GM21786 (cell line): ENCODE measurements at regions not wholly inside any gene's neighbourhood (a gene's known extent, or its start where the extent isn't known, plus 50 kb on each side); places are given as distances from the start of the nearest gene placed in this dataset.
A peak's percentile ranks its signal among the peaks of the same experiment; 100 is the strongest.

Source experiments
- ATAC-seq: cut with Tn5 transposase; IDR thresholded peaks from one replicate; pipeline ENCODE4 v1.9.1; 2021; ENCODE audit not compliant: unreplicated experiment

- ATAC-seq = no peak
Measured at GRCh38 chr10:113967126-113967525, 76.5 kb upstream of the ADRB1 start.

GRCh38 chr10:113970641-113971040 is 73.0 kb upstream of the ADRB1 start:
- ATAC-seq = no peak

DNA sequence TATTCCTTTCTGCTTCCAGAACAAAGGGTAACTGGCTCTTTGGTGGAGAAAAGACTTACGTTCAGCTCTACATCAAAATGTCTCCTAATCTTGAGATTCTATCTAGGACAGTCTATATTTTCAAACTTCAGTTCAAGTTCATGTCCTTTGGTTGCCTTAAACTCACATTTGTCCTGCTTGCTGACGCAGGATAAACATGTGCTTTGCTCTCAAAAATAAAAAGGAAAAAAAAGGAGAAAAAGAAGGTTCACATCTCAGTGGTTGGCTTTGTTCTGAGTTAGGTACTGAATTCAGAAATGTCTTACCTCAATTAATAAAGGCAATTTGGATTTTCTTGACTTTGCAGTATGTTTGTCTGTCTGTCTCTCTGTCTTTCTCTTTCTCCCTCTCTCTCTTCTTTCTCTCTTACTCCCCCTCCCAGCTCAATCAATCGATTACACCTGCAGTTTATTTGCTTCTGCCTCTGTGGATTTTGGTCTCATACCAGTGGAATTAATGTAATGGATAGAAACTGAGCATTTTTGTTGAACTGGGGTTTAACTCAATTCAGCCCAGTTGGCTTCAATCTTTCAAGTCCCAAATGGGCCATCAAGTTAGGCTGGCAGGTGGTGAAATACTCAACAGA is 72.2 kb upstream of the ADRB1 start:
- ATAC-seq = no peak

DNA sequence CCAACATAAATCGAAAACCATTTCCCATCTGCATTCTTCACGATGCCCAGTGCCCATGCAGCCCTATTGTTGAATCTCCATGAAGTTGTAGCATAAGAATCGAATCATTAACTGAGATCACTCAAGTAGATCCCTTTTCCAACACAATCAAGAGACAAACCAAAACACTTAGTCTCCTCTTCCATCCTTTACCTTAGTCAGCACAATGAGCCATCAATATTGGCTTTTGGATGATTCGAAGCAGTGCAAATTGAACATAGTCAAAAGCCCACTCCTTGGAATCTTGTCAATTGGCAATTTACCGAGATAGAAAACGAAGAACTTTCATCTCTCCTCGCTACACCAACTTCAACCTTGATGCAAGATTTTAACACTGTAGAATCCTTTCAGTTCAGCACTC is 66.5 kb upstream of the ADRB1 start:
- ATAC-seq = no peak

DNA sequence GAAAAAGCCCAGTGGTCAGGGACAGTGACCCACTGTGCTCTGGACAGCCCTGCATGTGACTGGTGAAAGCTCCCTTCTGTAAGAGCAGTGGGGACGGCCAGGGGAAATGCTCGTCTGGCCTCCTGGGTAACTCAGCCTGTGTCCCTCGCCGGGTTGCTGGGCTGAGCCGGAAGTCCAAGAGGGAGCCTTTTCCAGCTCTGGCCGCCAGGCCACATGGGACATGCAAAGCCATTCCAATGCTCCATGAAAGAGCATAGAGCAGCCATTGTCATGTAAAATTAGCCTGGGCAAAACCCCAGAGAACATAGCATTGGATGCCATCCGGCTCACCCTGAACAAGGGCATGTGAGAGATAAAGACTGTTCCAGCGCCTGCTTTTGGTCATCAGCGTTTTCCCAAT is 64.9 kb upstream of the ADRB1 start:
- ATAC-seq = no peak

GRCh38 chr10:113979409-113979808 is 64.3 kb upstream of the ADRB1 start:
- no peak for ATAC-seq

DNA sequence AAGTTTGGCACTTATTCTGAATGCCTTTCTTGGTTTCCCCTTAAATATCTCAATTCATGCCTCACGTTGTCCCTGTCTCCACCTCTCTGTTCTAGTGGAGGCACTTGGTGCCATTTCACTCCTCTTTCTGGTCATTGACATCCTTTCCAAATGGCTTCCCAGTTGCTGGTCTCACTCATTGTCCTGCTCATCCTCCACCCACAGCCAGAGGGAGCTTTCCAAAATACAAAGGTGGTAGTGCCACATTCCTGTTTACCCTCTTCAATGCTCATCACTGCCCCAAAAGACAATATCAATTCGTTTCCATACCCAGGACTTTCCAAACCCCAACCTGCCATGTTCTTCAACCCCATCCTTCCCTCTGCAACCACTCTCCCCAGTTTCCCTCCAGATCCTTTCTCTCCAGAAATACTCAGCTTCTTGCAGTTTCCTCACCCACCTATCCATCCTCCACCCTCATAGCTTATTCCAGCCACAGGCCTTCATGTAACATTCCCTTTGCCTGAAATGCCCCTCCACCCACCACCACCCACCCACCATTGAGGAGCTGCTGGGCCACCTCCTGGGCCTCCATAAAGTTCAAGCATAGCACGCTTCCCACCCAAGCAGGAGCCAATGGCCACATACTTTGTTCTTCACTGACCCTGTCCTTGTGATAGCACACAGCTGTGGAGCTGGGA is 63.1 kb upstream of the ADRB1 start:
- ATAC-seq = no peak

DNA sequence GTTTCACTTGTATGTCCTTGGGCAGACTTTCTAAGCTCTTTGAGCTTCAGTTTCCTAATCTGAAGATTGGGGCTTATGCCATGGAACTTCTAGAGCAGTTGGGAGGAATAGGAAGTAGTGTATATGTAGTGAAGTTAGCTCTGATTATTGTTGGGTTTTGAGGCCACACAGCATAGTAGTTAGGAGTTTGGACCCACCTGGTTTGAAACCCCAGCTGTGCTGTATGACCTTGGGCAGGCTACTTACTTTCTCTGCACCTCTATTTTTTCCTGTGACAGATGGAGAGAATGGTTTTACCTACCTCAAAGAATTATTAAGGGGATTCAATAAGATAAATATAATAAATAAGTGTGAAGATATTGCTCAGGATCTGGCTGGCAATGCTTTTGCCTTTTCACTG is 61.4 kb upstream of the ADRB1 start:
- peak; percentile 15 for ATAC-seq

GRCh38 chr10:113982769-113983168 is 60.9 kb upstream of the ADRB1 start:
- peak; percentile 91 for ATAC-seq

- peak; percentile 38 for ATAC-seq
Measured at GRCh38 chr10:113983552-113983951, 60.1 kb upstream of the ADRB1 start.

- no peak for ATAC-seq
Measured at GRCh38 chr10:113985297-113985844, 58.3 kb upstream of the ADRB1 start.

GRCh38 chr10:113986316-113986715 is 57.4 kb upstream of the ADRB1 start:
- no peak for ATAC-seq

DNA sequence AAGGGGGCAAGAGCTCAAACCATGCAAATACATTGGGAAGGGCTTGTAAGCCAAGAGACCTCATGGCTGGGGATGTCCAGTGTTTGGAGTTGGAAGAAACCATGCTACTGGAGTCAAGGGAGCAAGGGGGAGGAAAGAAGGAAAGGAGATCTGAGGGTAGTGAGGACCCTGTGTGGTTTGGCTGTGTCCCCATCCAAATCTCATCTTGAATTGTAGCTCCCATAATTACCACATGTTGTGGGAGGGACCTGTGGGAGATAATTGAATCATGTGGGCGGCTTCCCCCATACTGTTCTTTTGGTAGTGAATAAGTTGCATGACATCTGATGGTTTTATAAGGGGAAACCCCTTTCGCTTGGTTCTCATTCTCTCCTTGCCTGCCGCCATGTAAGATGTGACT is 56.5 kb upstream of the ADRB1 start:
- ATAC-seq = no peak

GRCh38 chr10:113987805-113988204 is 55.9 kb upstream of the ADRB1 start:
- ATAC-seq = no peak

- no peak for ATAC-seq
Measured at GRCh38 chr10:113988535-113988934, 55.1 kb upstream of the ADRB1 start.

- ATAC-seq = no peak
Measured at GRCh38 chr10:113991091-113991860, 52.4 kb upstream of the ADRB1 start.

GRCh38 chr10:113992471-113993011 is 51.1 kb upstream of the ADRB1 start:
- ATAC-seq = no peak

DNA sequence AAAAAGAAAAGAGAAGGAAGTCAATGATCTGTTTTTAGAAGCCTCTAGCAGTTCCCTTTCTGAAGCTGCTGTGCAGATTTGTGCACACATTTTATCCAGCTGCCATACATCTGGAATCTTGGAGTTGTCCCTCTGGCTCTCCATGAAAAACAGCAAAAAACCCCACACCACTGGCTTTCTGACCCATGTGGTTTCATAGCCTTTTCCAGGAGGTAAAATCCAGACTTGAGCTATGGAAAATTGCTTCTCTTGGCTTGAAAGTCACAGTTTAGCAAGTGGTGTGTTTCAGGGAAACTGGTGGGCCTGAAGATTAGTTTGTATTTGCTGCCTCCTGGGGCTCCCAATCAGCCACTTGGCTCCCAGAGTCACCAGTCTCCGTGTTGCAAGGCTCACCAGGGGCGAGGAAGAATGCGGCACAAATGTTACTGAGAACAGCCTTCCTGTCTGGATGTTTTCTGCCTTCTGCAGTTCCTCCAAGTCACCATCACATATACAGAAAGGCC is 50.1 kb upstream of the ADRB1 start:
- ATAC-seq = no peak
